GM19023 (cell line): ENCODE measurements at regions not wholly inside any gene's neighbourhood (a gene's known extent, or its start where the extent isn't known, plus 50 kb on each side); places are given as distances from the start of the nearest gene placed in this dataset.
"Not testable (repeated sequence)": the region's sequence is repeated elsewhere in the genome, so short reads cannot be mapped to it uniquely, and the experiment has no call there.

Experiments
- ATAC-seq: cut with Tn5 transposase; IDR thresholded peaks from one replicate; pipeline ENCODE4 v1.9.1; 2021; ENCODE audit warnings: mild to moderate bottlenecking, moderate library complexity; ENCODE audit not compliant: unreplicated experiment

DNA sequence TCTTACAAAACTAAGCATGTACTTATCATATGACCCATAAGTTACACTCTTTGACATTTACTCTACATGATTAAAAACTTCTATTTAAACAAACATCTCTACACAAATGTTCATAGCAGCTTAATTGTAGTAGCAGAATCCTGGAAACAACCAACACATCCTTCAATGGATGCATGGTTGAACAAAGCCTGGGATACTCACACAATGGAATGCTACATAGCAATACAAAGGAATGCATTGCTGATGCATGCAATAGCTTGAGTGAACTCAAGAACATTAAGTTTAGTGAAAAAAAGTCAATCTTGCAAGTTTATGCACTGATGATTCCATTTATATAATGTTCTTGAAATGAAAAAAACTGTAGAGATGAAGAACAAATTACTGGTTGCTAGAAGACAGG is 686.9 kb downstream of the LRRIQ3 start:
- ATAC-seq = no peak

DNA sequence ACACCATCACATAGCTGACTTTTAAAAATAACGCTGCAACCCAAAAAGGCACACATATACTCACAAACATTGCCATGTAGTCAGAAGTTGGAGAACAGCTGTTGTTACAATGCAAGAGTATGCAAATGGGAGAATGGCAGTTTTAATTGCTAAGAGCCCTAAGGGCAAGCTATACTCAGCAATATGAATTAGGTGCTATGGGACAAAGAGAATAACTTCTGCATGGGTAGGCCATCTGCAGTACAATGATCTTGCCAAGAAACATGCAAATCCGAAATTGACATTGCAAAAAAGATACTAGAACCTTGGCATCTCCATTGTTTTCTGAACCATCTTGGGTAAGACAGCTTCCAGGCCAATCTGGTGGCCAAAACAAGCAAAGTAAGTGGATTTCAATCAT is 697.8 kb downstream of the LRRIQ3 start:
- no peak for ATAC-seq

DNA sequence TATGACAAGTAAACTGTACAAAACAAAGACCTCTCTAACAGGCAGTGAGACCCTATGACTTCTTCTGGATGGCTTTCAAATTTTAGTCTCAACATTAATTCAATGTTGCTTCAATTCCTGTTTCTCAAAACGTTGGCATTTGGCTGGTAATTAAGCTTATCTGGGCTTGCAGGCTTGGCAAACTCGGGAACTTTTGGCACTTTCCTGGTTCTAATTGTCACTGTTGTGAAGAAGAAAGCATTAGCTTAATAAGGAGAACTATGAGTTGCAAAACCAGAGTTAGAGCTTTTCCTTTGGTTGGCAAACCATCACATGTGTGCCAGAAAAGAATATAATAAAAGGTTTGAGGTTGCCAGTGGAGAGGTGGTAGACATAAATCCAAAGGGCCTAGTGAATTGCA is 698.3 kb downstream of the LRRIQ3 start:
- no peak for ATAC-seq

DNA sequence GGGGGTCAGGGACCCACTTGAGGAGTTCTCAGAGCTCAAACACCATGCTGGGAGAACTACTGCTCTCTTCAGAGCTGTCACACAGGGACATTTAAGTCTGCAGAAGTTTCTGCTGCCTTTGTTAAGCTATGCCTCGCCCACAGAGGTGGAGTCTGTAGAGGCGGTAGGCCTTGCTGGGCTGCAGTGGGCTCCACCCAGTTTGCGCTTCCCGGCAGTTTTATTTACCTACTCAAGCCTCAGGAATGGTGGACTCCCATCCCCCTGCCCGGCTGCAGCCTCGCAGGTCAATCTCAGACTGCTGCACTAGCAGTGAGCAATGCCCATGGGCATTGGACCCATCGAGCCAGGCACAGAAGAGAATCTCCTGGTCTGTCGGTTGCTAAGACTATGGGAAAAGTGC is 706.4 kb downstream of the LRRIQ3 start:
- ATAC-seq = no peak

DNA sequence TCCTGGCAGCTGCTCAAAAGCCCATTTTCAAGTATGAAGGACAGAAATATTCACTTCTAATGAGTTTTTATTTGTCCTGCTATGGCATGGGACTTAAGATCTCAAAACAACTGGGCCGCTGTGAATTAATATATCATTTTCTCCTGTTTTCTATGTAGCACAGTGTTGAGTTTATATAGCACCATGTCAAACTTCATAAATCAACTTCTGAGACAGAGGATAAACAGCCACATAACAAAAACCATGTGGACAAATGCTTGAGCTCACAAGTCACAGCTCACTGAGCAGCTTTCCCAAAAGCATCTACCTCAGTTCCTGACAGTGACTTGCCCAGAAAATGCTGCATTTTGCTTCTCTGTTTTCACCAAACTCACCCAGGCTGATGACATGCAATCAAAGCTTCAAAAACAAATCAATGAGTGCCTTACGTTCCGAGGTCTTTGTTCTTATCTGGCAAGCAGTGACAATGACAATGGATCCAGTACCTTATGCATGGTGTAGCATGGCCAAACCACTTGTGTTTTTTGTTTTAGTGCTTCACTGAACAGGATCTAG is 722.6 kb downstream of the LRRIQ3 start:
- ATAC-seq = no peak

DNA sequence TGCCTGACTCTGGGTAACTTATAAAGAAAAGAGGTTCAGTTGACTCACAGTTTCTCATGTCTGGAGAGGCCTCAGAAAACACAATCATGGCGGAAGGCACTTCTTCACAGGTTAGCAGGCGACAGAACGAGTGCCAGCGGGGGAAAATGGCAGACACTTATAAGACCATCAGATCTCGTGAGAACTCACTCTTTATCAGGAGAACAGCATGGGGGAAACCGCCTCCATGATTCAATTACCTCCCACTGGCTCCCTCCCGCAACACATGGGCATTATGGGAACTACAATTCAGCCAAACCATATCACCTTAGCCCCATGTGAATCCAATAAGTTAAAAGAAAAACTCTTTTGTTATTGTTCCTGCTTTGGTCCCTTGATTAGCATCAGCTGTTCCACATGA is 725.2 kb downstream of the LRRIQ3 start:
- no peak for ATAC-seq

DNA sequence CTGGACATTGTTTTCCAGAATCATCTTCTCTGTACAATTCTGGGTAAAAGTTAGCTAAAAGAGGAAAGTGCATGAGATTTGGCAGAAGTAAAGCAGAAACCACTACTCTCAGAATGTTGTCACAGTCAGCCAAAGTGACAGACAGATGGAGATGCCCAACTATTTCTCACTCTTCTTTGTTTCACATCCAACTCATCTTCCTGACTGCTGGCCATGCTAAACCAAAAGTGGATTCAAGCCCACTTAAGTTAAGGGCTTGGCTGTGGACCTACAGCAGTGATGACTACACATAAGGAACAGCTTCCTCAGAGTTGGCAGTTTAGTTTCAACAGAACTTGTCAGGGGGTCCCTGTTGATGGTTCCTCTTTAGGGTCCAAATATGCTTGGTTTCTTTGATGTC is 730.2 kb downstream of the LRRIQ3 start:
- no peak for ATAC-seq

DNA sequence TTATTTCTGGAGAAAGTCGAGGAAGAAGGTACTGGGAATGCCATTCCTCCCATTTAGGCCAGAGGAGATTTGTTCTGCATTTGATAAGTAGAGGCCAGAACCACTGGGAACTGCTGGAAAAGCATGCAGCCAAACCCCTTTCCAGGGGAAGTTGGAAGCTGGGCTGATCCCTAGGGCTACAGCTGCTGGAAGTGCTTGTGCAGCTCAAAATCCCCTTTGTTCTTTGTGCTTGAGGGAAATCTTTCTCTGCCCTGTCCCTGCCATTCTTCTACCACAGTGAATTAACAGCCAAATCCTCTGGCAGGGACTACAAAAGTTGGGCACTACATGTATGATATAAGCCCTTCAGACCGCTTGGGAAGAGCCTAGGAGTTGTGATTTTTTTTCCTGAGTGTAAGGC is 734.1 kb downstream of the LRRIQ3 start:
- no peak for ATAC-seq

DNA sequence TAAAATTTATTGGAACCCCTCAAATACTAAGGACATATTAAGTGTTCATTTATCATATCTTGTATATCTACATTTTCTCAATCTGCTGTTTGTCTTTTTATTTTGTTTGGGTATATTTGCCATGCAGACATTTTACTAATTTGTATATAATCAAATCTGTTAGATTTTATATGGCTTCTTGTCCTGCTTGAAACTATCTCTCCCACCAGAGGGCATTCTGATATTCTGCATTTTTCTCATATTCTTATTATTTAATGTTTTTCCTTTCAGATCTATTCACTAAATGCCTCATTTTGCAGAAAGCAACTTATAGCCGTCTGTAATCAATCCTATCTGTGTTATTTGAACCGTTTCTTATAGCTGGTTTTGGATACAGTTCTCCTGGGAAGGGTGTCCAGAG is 745.5 kb downstream of the LRRIQ3 start:
- no peak for ATAC-seq

DNA sequence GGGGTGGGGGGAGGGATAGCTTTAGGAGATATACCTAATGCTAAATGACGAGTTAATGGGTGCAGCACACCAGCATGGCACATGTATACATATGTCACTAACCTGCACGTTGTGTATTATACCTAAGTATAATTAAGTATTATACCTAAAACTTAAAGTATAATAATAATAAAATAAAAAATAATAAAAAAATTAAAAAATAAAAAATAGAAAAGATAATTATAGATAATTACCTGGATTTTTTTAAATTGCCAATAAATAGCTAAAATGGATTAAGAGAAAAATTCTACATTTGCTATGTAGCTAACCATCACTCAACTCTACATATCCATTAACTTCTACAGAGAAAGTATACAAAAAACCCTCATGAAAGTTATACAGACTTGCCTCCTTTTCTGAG is 747.3 kb downstream of the LRRIQ3 start:
- ATAC-seq = not testable (repeated sequence)

DNA sequence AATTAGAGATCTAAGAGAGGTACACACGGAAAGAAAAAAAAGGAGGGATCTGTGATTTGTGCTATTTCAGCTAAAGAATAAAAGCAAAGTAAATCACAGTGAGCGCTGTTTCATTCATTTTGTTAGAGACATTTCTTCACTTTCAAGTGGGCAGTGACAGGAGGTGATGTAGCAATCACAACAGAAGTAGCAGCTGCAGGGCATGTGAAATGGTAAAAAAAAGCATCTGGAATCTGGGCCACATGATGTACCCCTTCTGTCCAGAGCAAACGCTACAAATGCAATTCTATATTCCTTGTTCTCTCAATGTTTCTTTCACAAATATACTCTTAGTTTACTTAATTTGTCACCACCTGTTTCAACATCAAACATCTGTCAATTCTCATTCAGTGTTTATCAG is 786.5 kb downstream of the LRRIQ3 start:
- no peak for ATAC-seq

DNA sequence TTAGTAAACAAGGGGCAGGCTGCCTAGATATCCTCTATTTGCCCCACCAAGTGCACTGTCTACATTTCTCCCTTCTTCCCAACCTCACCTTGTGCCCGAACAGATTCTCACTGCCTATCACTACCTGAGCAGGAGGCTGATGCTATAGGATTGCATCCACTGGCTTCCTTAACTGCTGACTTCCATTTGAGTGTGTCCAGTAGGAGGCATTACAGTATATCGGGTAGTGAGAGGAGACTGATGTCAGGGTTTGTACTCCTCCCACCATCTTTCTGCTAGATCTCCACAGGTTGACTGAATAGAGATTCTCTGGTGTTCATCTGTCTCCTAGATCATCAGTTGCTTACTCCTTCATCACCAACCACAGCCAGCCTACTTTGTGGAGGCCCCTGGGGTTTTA is 796.3 kb downstream of the LRRIQ3 start:
- no peak for ATAC-seq

DNA sequence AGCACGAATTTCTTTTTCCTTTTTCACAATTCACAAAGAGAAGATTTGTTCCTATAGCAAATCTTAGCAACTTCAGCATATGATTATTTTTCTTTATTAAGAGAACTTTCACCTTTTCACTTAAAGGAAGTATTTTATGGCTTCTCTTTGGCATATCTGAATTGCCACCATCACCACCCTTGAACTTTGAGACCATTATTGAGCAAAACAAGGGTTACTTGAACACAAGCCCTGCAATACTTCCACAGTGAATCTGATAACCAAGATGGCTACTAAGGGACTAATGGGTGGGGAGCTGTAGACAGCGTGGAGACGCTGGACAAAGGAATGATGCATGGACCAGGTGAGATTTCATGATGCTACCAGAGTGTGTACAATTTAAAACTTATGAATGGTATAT is 815.0 kb downstream of the LRRIQ3 start:
- no peak for ATAC-seq

DNA sequence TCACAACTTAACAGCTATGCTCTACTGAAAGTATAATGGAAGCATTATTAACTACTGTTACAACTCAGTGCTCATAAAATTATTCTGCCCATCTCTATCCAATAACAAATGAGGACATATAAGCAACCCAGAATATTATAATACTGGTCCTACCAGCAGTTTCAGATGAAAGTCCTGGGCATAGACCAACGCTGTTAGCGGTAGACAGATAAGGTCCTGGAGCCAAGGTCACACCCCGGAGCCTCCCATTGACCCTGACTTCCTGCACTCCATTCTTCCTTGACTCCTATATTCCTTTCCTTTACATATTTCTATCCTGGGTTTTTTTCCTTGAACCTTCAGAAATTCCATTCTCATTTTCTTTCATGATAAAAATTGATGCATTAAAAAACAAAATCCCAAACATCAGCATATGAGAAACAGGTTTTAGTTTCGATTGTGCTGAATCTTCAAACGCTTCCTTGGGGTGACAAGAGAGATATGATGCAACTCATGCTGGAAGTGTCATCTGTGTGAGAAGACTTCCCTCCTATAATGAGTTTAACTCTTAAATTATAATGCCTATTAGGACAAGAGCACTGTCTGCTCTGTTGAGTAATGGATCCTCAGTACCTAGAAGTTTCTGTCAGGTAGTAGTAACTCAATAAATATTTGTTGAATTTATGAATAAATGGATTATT is 831.1 kb downstream of the LRRIQ3 start:
- no peak for ATAC-seq

DNA sequence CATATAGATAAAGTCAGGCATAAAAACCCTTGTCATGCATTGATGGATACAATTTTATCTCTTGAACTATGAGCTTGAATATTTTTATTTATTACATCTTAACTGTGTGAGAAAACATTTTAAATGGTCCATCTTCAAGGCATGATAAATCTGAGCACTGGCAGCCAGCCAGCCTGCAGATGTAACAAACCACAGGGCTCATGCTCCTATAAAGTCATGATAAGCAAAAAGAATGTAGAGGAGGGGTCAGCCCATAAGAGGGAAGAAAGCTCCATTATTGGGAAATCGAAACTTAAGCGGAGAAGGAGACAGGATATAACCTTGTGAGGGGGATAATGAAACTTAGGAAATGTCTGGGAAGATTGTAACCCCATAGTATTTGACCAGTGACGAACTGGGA is 839.0 kb downstream of the LRRIQ3 start:
- ATAC-seq = no peak

DNA sequence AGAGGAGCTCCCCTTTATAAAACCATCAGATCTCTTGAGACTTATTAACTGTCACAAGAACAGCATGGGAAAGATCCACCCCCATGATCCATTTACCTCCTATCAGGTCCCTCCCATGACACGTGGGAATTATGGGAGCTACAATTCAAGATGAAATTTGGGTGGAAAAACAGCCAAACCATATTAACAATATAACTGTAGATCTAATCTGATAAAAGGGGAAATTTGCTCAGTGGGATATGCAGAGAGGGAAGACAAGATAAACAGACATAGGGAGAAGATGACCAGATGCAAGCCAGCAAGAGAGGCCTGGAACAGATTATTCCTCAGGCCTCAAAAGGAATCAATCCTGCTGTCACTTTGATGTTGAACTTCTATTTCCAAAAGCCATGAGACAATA is 841.5 kb downstream of the LRRIQ3 start:
- ATAC-seq = no peak

DNA sequence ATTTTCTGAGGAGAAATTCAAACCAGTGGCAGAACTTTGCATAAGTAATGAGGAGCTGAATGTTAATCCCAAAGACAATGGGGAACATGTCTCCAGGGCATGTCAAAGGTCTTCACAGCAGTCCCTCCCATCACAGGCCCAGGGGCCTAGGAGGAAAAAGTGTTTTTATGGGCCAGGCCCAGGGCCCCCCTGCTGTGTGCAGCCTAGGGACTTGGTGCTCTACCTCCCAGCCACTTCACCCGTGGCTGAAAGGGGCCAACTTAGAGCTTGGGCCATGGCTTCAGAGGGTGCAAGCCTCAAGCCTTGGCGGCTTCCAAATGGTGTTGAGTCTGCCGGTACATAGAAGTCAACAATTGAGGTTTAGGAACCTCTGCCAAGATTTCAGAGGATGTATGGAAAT is 854.0 kb downstream of the LRRIQ3 start:
- no peak for ATAC-seq

DNA sequence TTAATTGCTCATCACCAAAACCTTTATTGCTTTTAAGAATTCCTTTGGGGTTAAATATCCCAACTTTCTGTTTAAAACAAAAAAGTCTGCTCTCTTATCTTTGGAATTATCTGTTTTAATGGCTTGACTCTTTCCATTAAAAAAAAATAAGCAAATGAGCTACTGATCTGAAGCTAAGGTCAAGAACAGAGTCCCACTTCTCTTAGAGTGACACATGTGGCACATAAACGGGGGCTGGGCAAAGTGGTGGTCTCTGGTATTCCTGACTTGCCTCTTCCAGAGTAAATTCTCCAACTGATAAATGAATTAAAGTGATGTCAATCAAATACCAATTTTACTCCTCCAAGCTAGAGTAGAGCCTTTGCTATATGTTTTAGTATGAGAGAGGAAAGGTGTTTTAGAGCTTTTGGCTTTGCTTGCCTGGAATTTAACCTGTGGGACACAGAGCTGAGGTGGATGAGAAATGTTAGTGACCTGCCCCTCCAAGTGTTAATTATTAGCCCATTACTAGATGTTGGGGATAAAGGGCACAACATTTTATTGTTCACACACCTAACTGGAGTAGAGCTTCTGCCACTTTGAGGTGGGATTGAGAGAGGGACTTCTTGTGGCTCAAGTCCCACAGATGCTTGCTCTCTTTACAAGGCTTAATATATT is 864.0 kb downstream of the LRRIQ3 start:
- no peak for ATAC-seq

DNA sequence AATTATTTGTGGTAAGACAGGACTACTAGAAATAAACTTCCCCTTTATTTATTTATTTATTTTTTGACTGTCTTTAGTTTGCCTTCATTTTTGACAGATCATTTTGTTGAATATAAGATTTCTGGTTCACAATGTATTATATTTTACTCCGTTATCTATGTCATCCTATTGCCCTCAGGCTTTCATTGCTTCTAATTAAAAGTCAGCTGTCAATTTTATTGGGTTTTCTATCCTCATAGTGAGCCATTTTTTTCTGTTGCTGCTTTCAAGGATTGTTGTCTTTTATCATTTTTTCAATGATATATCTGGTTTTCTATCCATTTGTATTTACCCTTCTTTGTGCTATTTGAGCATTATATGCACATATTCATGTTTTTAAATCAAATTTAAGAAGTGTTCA is 866.2 kb downstream of the LRRIQ3 start:
- no peak for ATAC-seq

DNA sequence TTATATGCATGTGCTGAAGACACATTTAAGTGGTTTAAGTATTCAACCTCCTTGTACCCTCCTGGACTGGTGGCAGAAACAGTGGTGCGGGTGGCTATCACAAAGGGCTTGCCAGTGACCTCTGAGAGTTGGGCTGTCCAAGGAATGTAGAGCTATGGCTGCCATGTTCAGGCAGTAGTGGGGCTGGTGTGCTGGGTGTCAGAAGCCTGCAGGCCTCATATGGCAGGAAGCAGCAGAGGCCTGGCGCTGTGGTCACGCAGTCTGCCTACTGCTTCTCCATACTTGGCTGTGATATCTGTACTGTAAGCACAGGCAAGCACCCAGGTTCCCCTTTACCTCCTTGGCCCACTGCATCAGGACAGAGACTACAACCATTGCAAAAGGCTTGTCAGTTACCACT is 870.0 kb downstream of the LRRIQ3 start:
- no peak for ATAC-seq

DNA sequence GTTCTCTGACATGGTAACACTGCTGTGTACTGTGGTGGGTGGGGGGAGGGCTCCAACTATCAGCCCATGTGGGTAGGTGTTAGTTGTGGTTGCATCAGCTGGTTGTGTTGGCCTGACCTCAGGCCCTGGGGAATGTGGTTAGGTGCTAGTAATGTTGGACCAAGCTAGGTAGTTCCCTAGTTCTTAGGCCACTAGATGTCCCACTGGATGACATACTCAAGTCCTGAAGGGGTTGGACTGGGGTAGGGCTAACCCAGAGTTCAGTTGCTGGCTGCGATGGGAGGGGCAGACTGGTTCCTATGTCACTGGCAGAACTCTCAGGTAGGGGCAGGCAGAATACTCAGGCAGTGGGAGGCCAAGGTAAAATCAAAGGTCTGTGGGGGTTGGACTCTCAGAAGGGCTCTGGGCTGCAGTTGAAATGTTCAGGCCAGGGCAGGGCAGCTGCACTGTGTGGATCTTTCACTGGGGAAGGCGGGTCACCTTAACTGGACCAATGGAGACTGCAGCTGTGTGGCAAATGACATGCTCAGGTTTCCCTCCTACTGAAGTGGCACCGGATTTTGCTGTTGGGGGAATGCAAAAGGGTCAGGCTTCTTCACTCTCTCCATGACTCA is 870.7 kb downstream of the LRRIQ3 start:
- no peak for ATAC-seq

DNA sequence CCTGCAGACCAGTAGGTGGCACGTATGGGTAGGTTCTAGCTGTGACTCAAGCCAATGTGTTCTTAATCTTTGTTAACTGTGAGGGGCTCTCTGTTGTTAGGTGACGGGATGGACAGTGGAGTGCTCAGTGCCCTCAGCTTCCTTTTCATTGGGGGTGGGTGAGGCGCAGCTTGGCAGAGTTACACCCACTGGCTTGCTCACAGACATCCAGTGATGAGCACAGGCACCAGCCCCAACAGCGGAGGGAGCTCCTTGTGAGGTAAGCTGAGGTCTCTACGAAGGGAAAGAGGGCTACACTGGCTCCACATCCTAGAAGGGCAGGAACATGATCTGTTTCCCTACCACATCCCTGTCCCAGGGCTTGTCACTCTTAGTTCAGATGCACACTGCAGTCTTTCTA is 871.3 kb downstream of the LRRIQ3 start:
- ATAC-seq = no peak
